WTC11 (cell line): ENCODE measurements at regions not wholly inside any gene's neighbourhood (a gene's known extent, or its start where the extent isn't known, plus 50 kb on each side); places are given as distances from the start of the nearest gene placed in this dataset.

Experiments used
- ATF6 ChIP-seq: sonication (generic); formaldehyde crosslinking; IDR thresholded peaks from 2 replicates; pipeline ENCODE4 v1.8.1; 2023; ENCODE audit warnings: mild to moderate bottlenecking, missing genetic modification reagents
- CREB1 ChIP-seq: sonication (generic); formaldehyde crosslinking; IDR thresholded peaks from 2 replicates; pipeline ENCODE4 v1.8.0; 2023; ENCODE audit warnings: mild to moderate bottlenecking, missing genetic modification reagents
- CTCF ChIP-seq: fragments of 200-600 bp; IDR thresholded peaks from 2 replicates; pipeline ENCODE4 v1.8.0; 2022; ENCODE audit warnings: antibody characterized with exemption
- E2F4 ChIP-seq: sonication (generic); formaldehyde crosslinking; IDR thresholded peaks from 2 replicates; pipeline ENCODE4 v1.8.1; 2022; ENCODE audit warnings: low read depth, mild to moderate bottlenecking, moderate library complexity, missing genetic modification reagents, borderline replicate concordance
- USF1 ChIP-seq: sonication (generic); formaldehyde crosslinking; IDR thresholded peaks from 2 replicates; pipeline ENCODE4 v1.8.0; 2022; ENCODE audit warnings: mild to moderate bottlenecking, missing genetic modification reagents
- ZNF416 ChIP-seq: fragments of 250-450 bp; sonication (Bioruptor Pico); IDR thresholded peaks from 2 replicates; pipeline ENCODE4 v1.9.0; 2021; ENCODE audit warnings: mild to moderate bottlenecking, inconsistent platforms
- ZSCAN18 ChIP-seq: fragments of 250-450 bp; sonication (Bioruptor Pico); IDR thresholded peaks from 2 replicates; pipeline ENCODE4 v2.1.2; 2022; ENCODE audit warnings: mild to moderate bottlenecking, moderate library complexity

GRCh38 chr1:116841569-116842344, 68.0 kb upstream of the PTGFRN start:
- TF ChIP-seq CTCF: no peak
- no peak for TF ChIP-seq ZSCAN18 (CRISPR knock-in tag)
- no peak for TF ChIP-seq USF1
- no peak for TF ChIP-seq ZNF416 (CRISPR knock-in tag)
- TF ChIP-seq E2F4 (CRISPR knock-in tag): no peak
- TF ChIP-seq CREB1 (CRISPR knock-in tag): no peak
- no peak for TF ChIP-seq ATF6
